Hepatocyte (in vitro differentiated cells): ENCODE measurements at regions not wholly inside any gene's neighbourhood (a gene's known extent, or its start where the extent isn't known, plus 50 kb on each side); places are given as distances from the start of the nearest gene placed in this dataset.

Experiments used
- CTCF ChIP-seq: fragments of 200-600 bp; sonication (generic); IDR thresholded peaks from 2 replicates; pipeline ENCODE4 v1.5.1; 2016; ENCODE audit warnings: antibody characterized with exemption, mild to moderate bottlenecking; ENCODE audit not compliant: poor library complexity
- EZH2phosphoT487 ChIP-seq: fragments of 200-600 bp; sonication (generic); IDR thresholded peaks from one replicate; pipeline ENCODE4 v1.6.1; 2018; ENCODE audit warnings: antibody characterized with exemption, mild to moderate bottlenecking, low read depth, moderate library complexity; ENCODE audit not compliant: unreplicated experiment, severe bottlenecking

- TF ChIP-seq CTCF (no peak), EZH2phosphoT487 (no peak)
Observed at GRCh38 chr5:3905521-3905920, 309.9 kb downstream of the IRX1 start.
